Endometrium (tissue), 2 donors: ENCODE measurements at regions not wholly inside any gene's neighbourhood (a gene's known extent, or its start where the extent isn't known, plus 50 kb on each side); places are given as distances from the start of the nearest gene placed in this dataset.
"Not testable (repeated sequence)": the region's sequence is repeated elsewhere in the genome, so short reads cannot be mapped to it uniquely, and the experiment has no call there.

Experiments used
- FAIRE-seq: peaks from 2 replicates; lab custom pipeline; 2012; peaks lifted over from hg19 to GRCh38; lab: Jason Lieb, UNC
- donor health status: control.
- donor health status: control.

- no peak for FAIRE-seq
These were observed 227.0 kb downstream of the DKK1 start for GRCh38 chr10:52541006-52541473.

GRCh38 chr10:52542906-52543305 is 228.8 kb downstream of the DKK1 start:
- no peak for FAIRE-seq

GRCh38 chr10:52551046-52551445 is 221.5 kb downstream of the MBL2 start:
- peak; percentile 80 for FAIRE-seq

GRCh38 chr10:52558090-52558489 is 214.5 kb downstream of the MBL2 start:
- no peak for FAIRE-seq

- no peak for FAIRE-seq
These were observed 211.3 kb downstream of the MBL2 start for GRCh38 chr10:52561322-52561721.

- no peak for FAIRE-seq
These were observed 209.2 kb downstream of the MBL2 start for GRCh38 chr10:52563360-52563759.

GRCh38 chr10:52566471-52567246 is 205.9 kb downstream of the MBL2 start:
- peak; percentile 79 for FAIRE-seq

- no peak for FAIRE-seq
These were observed 205.4 kb downstream of the MBL2 start for GRCh38 chr10:52567247-52567580.

- FAIRE-seq: no peak
These were observed 204.3 kb downstream of the MBL2 start for GRCh38 chr10:52568309-52568708.

GRCh38 chr10:52570490-52570889 is 202.1 kb downstream of the MBL2 start:
- FAIRE-seq: no peak

- FAIRE-seq: no peak
These were observed 201.6 kb downstream of the MBL2 start for GRCh38 chr10:52571018-52571417.

- no peak for FAIRE-seq
These were observed 200.9 kb downstream of the MBL2 start for GRCh38 chr10:52571516-52572182.

GRCh38 chr10:52573347-52573746 is 199.2 kb downstream of the MBL2 start:
- FAIRE-seq: no peak

- FAIRE-seq: no peak
These were observed 197.9 kb downstream of the MBL2 start for GRCh38 chr10:52574697-52575096.

- FAIRE-seq: no peak
These were observed 195.5 kb downstream of the MBL2 start for GRCh38 chr10:52577047-52577446.

GRCh38 chr10:52578871-52579405 is 193.6 kb downstream of the MBL2 start:
- FAIRE-seq: no peak

- FAIRE-seq: not testable (repeated sequence)
These were observed 190.9 kb downstream of the MBL2 start for GRCh38 chr10:52581636-52582035.

- FAIRE-seq: no peak
These were observed 189.2 kb downstream of the MBL2 start for GRCh38 chr10:52583336-52583735.

GRCh38 chr10:52586710-52587109 is 185.9 kb downstream of the MBL2 start:
- FAIRE-seq: no peak

- no peak for FAIRE-seq
These were observed 175.3 kb downstream of the MBL2 start for GRCh38 chr10:52597189-52597863.

- FAIRE-seq: peak; percentile 12
These were observed 173.6 kb downstream of the MBL2 start for GRCh38 chr10:52598936-52599335.

- FAIRE-seq: no peak
These were observed 172.9 kb downstream of the MBL2 start for GRCh38 chr10:52599551-52600200.
